Keratinocyte (primary cell): ENCODE measurements at regions not wholly inside any gene's neighbourhood (a gene's known extent, or its start where the extent isn't known, plus 50 kb on each side); places are given as distances from the start of the nearest gene placed in this dataset.

Experiments used
- DNase-seq: peaks from one replicate; pipeline ENCODE4 v3.0.0-alpha.2; 2011; ENCODE audit warnings: low read depth, missing footprints, low spot score
- FAIRE-seq: peaks from 2 replicates; lab custom pipeline; 2011; peaks lifted over from hg19 to GRCh38; lab: Jason Lieb, UNC
- H2AFZ ChIP-seq: 2 replicates; pipeline ENCODE4 v1.6.0; 2012; ENCODE audit warnings: low read length, control low read depth, inconsistent platforms; ENCODE audit not compliant: control insufficient read depth
- H3K27ac ChIP-seq: 2 replicates; pipeline ENCODE4 v1.5.1; 2011; ENCODE audit warnings: low read length; ENCODE audit not compliant: control insufficient read depth, insufficient read depth
- H3K27me3 ChIP-seq: 3 replicates; pipeline ENCODE4 v1.6.0; 2011; ENCODE audit warnings: low read length; ENCODE audit not compliant: control insufficient read depth, insufficient read depth; ENCODE audit errors: extremely low read depth
- H3K36me3 ChIP-seq, 2 experiments: 2 replicates in 1 of 2; 3 replicates in 1 of 2; pipeline ENCODE4 v1.5.1; 2011; ENCODE audit warnings: low read length in 2 of 2, mild to moderate bottlenecking in 1 of 2; ENCODE audit not compliant: control insufficient read depth in 2 of 2, insufficient read depth in 2 of 2; ENCODE audit errors: extremely low read depth in 1 of 2
- H3K4me1 ChIP-seq: 3 replicates; pipeline ENCODE4 v1.5.1; 2011; ENCODE audit warnings: low read length; ENCODE audit not compliant: control insufficient read depth, insufficient read depth; ENCODE audit errors: extremely low read depth
- H3K4me2 ChIP-seq: 3 replicates; pipeline ENCODE4 v1.6.0; 2011; ENCODE audit warnings: low read depth, low read length; ENCODE audit not compliant: control insufficient read depth, insufficient read depth; ENCODE audit errors: extremely low read depth
- H3K4me3 ChIP-seq, 3 experiments: fragments of 200-600 bp in 1 of 3; sonication (generic) in 1 of 3; 2 replicates in 2 of 3; 3 replicates in 1 of 3; pipeline ENCODE4 v1.5.1; 2011 to 2016; ENCODE audit warnings: low read length in 3 of 3, mild to moderate bottlenecking in 3 of 3, control low read depth in 2 of 3, inconsistent platforms in 1 of 3, low read depth in 1 of 3, mixed read lengths in 1 of 3, mixed run types in 1 of 3, moderate library complexity in 1 of 3; ENCODE audit not compliant: control insufficient read depth in 2 of 3, insufficient read depth in 2 of 3; ENCODE audit errors: extremely low read depth in 1 of 3
- H3K79me2 ChIP-seq: 2 replicates; pipeline ENCODE4 v1.6.0; 2012; ENCODE audit warnings: low read length; ENCODE audit not compliant: control insufficient read depth, insufficient read depth
- H3K9ac ChIP-seq: 3 replicates; pipeline ENCODE4 v1.6.0; 2011; ENCODE audit warnings: low read length; ENCODE audit not compliant: control insufficient read depth, insufficient read depth; ENCODE audit errors: extremely low read depth
- H3K9me1 ChIP-seq: 3 replicates; pipeline ENCODE4 v1.6.0; 2011; ENCODE audit warnings: low read length; ENCODE audit not compliant: control insufficient read depth, insufficient read depth; ENCODE audit errors: extremely low read depth
- H3K9me3 ChIP-seq: 2 replicates; pipeline ENCODE4 v1.5.1; 2012; ENCODE audit warnings: low read depth, low read length; ENCODE audit not compliant: control insufficient read depth
- H4K20me1 ChIP-seq: 3 replicates; pipeline ENCODE4 v1.6.0; 2011; ENCODE audit warnings: low read length; ENCODE audit not compliant: control insufficient read depth, insufficient read depth; ENCODE audit errors: extremely low read depth
- CTCF ChIP-seq, 3 experiments: IDR thresholded peaks in 1 of 3; conservative IDR thresholded peaks in 1 of 3; optimal IDR thresholded peaks in 1 of 3; 2 replicates in 2 of 3; 3 replicates in 1 of 3; pipeline versions ENCODE3 to v1.5.1; 2011; ENCODE audit warnings: low read length in 3 of 3, mild to moderate bottlenecking in 3 of 3, moderate library complexity in 2 of 3, control low read depth in 1 of 3, inconsistent platforms in 1 of 3; ENCODE audit not compliant: insufficient read depth in 2 of 3; ENCODE audit errors: extremely low read depth in 1 of 3
- EZH2 ChIP-seq: IDR thresholded peaks from one replicate; pipeline ENCODE4 v1.6.1; 2012; ENCODE audit warnings: inconsistent platforms, mild to moderate bottlenecking, low read length, moderate library complexity
- dilution Hi-C: fragments of 300-500 bp; cut with MboI; formaldehyde crosslinking; loops from one replicate; pipeline ENCODE4 v1.7.0; 2020; ENCODE audit warnings: low sequenced_read_pairs; ENCODE audit not compliant: extremely low pct_ligation_motif_present

- Histone ChIP-seq H3K79me2 (no peaks in the 10 kb centered on the region), H3K36me3 (no peaks in the 10 kb centered on the region), H2AFZ (no peak overlapping the region), H3K4me1 (peaks cover 16% of the 10 kb centered on the region), H3K4me3 (no peak overlapping the region), H4K20me1 (no peaks in the 10 kb centered on the region), H3K9ac (no peak overlapping the region), H3K9me3 (no peaks in the 10 kb centered on the region), H3K27me3 (no peaks in the 10 kb centered on the region), H3K9me1 (no peaks in the 10 kb centered on the region), H3K4me2 (no peak overlapping the region), H3K27ac (no peak overlapping the region)
- dilution Hi-C loops: no loop called here
- TF ChIP-seq CTCF (optimal IDR thresholded peaks at IDR 0.05 in 1 of 3, IDR thresholded peaks at IDR 0.05 in 1 of 3, conservative IDR thresholded peaks at IDR 0.05 in 1 of 3; ENCODE audit: extremely low read depth in 1 of 3, insufficient read depth in 2 of 3, low read length in 3 of 3): no peak
- TF ChIP-seq EZH2: no peak
- FAIRE-seq (no peak), DNase-seq (no peak)
Observed at GRCh38 chr6:21502682-21503081, 90.9 kb upstream of the SOX4 start.

- no peak overlapping the region for H2AFZ ChIP-seq
- no peaks in the 10 kb centered on the region for H3K79me2 ChIP-seq
- no peaks in the 10 kb centered on the region for H3K27me3 ChIP-seq
- no peak overlapping the region for H3K9ac ChIP-seq
- H3K4me2 ChIP-seq: no peak overlapping the region
- DNase-seq (no peak), FAIRE-seq (no peak)
- H3K27ac ChIP-seq: no peak overlapping the region
- dilution Hi-C loops: no loop called here
- peaks cover 23% of the 10 kb centered on the region for H3K4me1 ChIP-seq
- no peaks in the 10 kb centered on the region for H3K36me3 ChIP-seq
- H3K4me3 ChIP-seq: no peak overlapping the region
- H3K9me1 ChIP-seq: no peaks in the 10 kb centered on the region
- H4K20me1 ChIP-seq: no peaks in the 10 kb centered on the region
- no peaks in the 10 kb centered on the region for H3K9me3 ChIP-seq
- TF ChIP-seq EZH2: no peak
- no peak for TF ChIP-seq CTCF (optimal IDR thresholded peaks at IDR 0.05 in 1 of 3, IDR thresholded peaks at IDR 0.05 in 1 of 3, conservative IDR thresholded peaks at IDR 0.05 in 1 of 3; ENCODE audit: extremely low read depth in 1 of 3, insufficient read depth in 2 of 3, low read length in 3 of 3)
Observed at GRCh38 chr6:21504790-21505189, 88.8 kb upstream of the SOX4 start.
